ENCODE measurements at regions not wholly inside any gene's neighbourhood (a gene's known extent, or its start where the extent isn't known, plus 50 kb on each side); places are given as distances from the start of the nearest gene placed in this dataset.
"Not testable (repeated sequence)": the region's sequence is repeated elsewhere in the genome, so short reads cannot be mapped to it uniquely, and the experiment has no call there.

DNA sequence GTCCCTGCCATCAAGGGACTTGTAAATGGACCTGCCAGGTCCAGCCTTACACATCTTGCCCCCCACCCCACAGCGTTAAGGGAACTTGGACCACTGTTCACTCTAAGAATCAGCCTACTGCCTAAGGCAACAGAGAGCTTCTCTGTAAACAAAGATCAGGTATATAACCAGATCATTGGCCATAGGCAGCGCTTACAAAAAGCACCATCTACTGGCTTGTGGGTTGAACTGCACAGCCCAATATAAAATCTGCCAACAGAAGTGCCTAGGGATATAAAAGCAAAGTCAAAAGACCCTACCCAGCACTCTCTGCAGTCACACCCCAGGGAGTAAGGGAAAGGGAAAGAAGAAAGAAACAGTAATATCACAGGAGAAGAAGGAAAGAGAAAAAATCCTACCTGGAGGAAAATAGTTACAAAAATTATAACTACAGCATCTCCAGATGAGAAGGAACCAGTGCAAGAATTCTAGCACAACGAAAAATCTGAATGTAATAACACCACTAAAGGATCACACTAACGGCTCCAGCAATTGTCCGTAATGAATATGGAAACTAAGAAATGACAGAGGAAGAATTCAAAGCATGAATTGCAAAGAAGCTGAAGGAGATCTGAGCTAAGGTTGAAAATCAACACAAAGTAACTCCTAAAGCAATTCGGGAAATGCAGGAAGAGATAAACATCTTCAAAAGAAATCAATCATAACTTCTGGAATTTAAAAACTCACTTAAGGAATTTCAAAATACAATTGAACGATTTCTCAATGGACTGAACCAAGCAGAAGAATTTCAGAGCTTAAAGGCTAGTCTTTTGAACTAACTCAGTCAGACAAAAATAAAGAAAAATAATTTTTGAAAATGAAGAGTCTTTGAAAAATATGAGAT is 95.2 kb upstream of the PCED1B start:
- Histone ChIP-seq H3K4me3 (no peak overlapping the region), H3K9me3 (peaks cover 0 to 8% (median 0%) of the 10 kb centered on the region in 12 donors), H3K27me3 (no peaks in the 10 kb centered on the region), H3K36me3 (no peaks in the 10 kb centered on the region), H3K27ac (no peak overlapping the region), H3K4me1 (peaks cover 0 to 3% (median 0%) of the 10 kb centered on the region in 12 donors)
- ATAC-seq (peak in 3 of 4 donors; percentile 68 to 75 (median 70)), DNase-seq (no peak)
- TF ChIP-seq CTCF (IDR thresholded peaks at IDR 0.05) (peak; percentile 49 to 78 (median 66)), POLR2A (IDR thresholded peaks at IDR 0.05) (no peak)
- WGBS, 4 donors = 46 to 53% (median 50%) methylated on average over 7 of the region's 7 CpGs
- intact Hi-C loops (cut with DNase I) = loop anchor here in 4 of 10 donors (5.0 to 10.0 kb wide), 6 partner anchors 37 to 639 kb away; no protein-coding TSS in a partner anchor

DNA sequence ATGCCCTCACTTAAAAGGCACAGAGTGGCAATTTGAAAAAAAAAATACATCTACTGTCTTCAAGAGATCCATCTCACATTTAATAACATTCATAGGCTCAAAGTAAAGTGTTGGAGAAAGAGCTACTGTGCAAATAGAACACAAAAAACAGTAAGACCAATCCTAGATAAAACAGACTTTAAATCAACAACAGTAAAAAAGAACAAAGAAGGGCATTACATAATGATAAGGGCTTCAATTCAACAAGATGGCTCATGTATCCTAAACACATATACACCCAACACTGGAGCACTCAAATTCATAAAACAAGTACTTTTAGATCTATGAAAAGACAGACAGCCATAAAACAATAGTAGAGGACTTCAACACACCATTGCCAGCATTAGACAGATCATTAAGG is 93.6 kb upstream of the PCED1B start:
- no peaks in the 10 kb centered on the region for H3K36me3 ChIP-seq
- no peaks in the 10 kb centered on the region for H3K27me3 ChIP-seq
- TF ChIP-seq CTCF (IDR thresholded peaks at IDR 0.05) = no peak
- TF ChIP-seq POLR2A (IDR thresholded peaks at IDR 0.05) = no peak
- peaks cover 0 to 3% (median 0%) of the 10 kb centered on the region in 12 donors for H3K4me1 ChIP-seq
- intact Hi-C loops (cut with DNase I) = loop anchor here in 2 of 10 donors (10.0 kb wide), 2 partner anchors 311 to 641 kb away; no protein-coding TSS in a partner anchor
- ATAC-seq (no peak), DNase-seq (no peak)
- H3K4me3 ChIP-seq = no peak overlapping the region
- H3K9me3 ChIP-seq = peaks cover 0 to 20% (median 5%) of the 10 kb centered on the region in 12 donors
- H3K27ac ChIP-seq = no peak overlapping the region

DNA sequence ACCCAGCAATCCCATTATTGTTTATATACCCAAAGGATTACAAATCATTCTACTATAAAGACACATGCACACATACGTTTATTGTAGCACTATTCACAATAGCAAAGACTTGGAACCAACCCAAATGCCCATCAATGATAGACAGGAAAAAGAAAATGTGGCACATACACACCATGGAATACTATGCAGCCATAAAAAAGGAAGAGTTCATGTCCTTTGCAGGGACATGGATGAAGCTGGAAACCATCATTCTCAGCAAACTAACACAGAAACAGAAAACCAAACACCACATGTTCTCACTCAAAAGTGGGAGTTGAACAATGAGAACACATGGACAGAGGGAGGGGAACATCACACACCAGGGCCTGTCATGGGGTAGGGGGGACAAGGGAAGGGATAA is 91.3 kb upstream of the PCED1B start:
- intact Hi-C loops (cut with DNase I) = loop anchor here in 2 of 10 donors (10.0 kb wide), 2 partner anchors 313 to 643 kb away; no protein-coding TSS in a partner anchor
- not testable (repeated sequence) for ATAC-seq, H3K27ac ChIP-seq, H3K36me3 ChIP-seq, H3K27me3 ChIP-seq, H3K4me3 ChIP-seq, DNase-seq, H3K4me1 ChIP-seq
- WGBS, 4 donors = 51 to 80% (median 70%) methylated on average over 1 of the region's 1 CpG
- H3K9me3 ChIP-seq = peaks cover 0 to 26% (median 7%) of the 10 kb centered on the region in 12 donors

GRCh38 chr12:46990211-46990610 is 89.2 kb upstream of the PCED1B start:
- Histone ChIP-seq H3K9me3 (peaks cover 0 to 26% (median 7%) of the 10 kb centered on the region in 12 donors), H3K27me3 (no peaks in the 10 kb centered on the region), H3K27ac (no peak overlapping the region), H3K36me3 (no peaks in the 10 kb centered on the region), H3K4me1 (no peaks in the 10 kb centered on the region), H3K4me3 (no peak overlapping the region)
- 60 to 64% (median 63%) methylated on average over 1 of the region's 1 CpG for WGBS, 4 donors
- DNase-seq (no peak), ATAC-seq (no peak)
- intact Hi-C loops (cut with DNase I) = no loop called here
- TF ChIP-seq POLR2A (IDR thresholded peaks at IDR 0.05) = no peak

DNA sequence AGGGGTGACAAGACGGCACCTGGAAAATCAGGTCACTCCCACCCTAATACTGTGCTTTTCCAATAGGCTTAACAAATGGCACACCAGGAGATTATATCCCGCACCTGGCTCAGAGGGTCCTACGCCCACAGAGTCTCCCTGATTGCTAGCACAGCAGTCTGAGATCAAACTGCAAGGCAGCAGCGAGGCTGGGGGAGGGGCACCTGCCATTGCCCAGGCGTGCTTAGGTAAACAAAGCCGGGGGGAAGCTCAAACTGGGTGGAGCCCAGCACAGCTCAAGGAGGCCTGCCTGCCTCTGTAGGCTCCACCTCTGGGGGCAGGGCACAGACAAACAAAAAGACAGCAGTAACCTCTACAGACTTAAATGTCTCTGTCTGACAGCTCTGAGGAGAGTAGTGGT is 87.4 kb upstream of the PCED1B start:
- H3K36me3 ChIP-seq; H3K4me1 ChIP-seq; ATAC-seq; DNase-seq; H3K27ac ChIP-seq; H3K4me3 ChIP-seq; H3K27me3 ChIP-seq; intact Hi-C loops (cut with DNase I): not testable (repeated sequence)
- H3K9me3 ChIP-seq = peaks cover 0 to 31% (median 7%) of the 10 kb centered on the region in 12 donors
- WGBS, 4 donors = 76 to 94% (median 92%) methylated on average over 5 to 6 of the region's 6 CpGs

Data from heart left ventricle (tissue), 16 donors.